Calu3 (cell line): ENCODE measurements at regions not wholly inside any gene's neighbourhood (a gene's known extent, or its start where the extent isn't known, plus 50 kb on each side); places are given as distances from the start of the nearest gene placed in this dataset.

Source experiments
- BruUV-seq: library from RNA; stranded (reverse); fragments of 400-500 nt; replicated peaks from 2 replicates; lab custom pipeline; 2021; lab: Mats Ljungman, UMichigan
- CTCF ChIA-PET: fragments of 300-600 bp; sonication (Branson Sonifier 250); formaldehyde crosslinking; loops from one replicate; lab custom pipeline; 2022; ENCODE audit warnings: antibody characterized with exemption; lab: Charles Lee
- DNase-seq: peaks from one replicate; pipeline ENCODE4 v3.0.0; 2022
- H3K27ac Mint-ChIP-seq: one replicate; pipeline ENCODE4 v1.8.0; 2022; ENCODE audit warnings: mixed read lengths; ENCODE audit not compliant: unreplicated experiment
- H3K27me3 Mint-ChIP-seq: one replicate; pipeline ENCODE4 v1.8.0; 2022; ENCODE audit warnings: mixed read lengths; ENCODE audit not compliant: unreplicated experiment
- H3K36me3 Mint-ChIP-seq: one replicate; pipeline ENCODE4 v1.8.0; 2022; ENCODE audit warnings: mild to moderate bottlenecking, moderate library complexity, mixed read lengths; ENCODE audit not compliant: insufficient read depth, unreplicated experiment
- H3K4me1 Mint-ChIP-seq: one replicate; pipeline ENCODE4 v1.8.0; 2022; ENCODE audit warnings: mild to moderate bottlenecking, low read depth, mixed read lengths; ENCODE audit not compliant: unreplicated experiment
- H3K4me3 Mint-ChIP-seq: one replicate; pipeline ENCODE4 v1.8.0; 2022; ENCODE audit warnings: mild to moderate bottlenecking, low read depth, moderate library complexity, mixed read lengths; ENCODE audit not compliant: unreplicated experiment
- H3K9me3 Mint-ChIP-seq: one replicate; pipeline ENCODE4 v1.8.0; 2022; ENCODE audit warnings: low read depth, mixed read lengths; ENCODE audit not compliant: unreplicated experiment
- intact Hi-C: fragments of 100-400 bp; cut with micrococcal nuclease; formaldehyde crosslinking; loops from one replicate; pipeline ENCODE4 v1.10.0; 2022; ENCODE audit not compliant: unreplicated experiment
- TF ChIP-seq, protein P1 (sequence below): fragments of 200-600 bp; IDR thresholded peaks from one replicate; pipeline ENCODE4 v1.8.0; 2022; ENCODE audit warnings: antibody characterized with exemption; ENCODE audit not compliant: unreplicated experiment

GRCh38 chr3:168747697-168748096 lies 652.0 kb upstream of the GOLIM4 start:
- H3K4me1 Mint-ChIP-seq: no peaks in the 10 kb centered on the region
- no peaks in the 10 kb centered on the region for H3K27me3 Mint-ChIP-seq
- no peak overlapping the region for H3K27ac Mint-ChIP-seq
- intact Hi-C loops: no loop called here
- CTCF ChIA-PET: no interaction called here
- H3K36me3 Mint-ChIP-seq: no peaks in the 10 kb centered on the region
- TF ChIP-seq, protein P1, sequence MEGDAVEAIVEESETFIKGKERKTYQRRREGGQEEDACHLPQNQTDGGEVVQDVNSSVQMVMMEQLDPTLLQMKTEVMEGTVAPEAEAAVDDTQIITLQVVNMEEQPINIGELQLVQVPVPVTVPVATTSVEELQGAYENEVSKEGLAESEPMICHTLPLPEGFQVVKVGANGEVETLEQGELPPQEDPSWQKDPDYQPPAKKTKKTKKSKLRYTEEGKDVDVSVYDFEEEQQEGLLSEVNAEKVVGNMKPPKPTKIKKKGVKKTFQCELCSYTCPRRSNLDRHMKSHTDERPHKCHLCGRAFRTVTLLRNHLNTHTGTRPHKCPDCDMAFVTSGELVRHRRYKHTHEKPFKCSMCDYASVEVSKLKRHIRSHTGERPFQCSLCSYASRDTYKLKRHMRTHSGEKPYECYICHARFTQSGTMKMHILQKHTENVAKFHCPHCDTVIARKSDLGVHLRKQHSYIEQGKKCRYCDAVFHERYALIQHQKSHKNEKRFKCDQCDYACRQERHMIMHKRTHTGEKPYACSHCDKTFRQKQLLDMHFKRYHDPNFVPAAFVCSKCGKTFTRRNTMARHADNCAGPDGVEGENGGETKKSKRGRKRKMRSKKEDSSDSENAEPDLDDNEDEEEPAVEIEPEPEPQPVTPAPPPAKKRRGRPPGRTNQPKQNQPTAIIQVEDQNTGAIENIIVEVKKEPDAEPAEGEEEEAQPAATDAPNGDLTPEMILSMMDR: no peak
- DNase-seq: no peak
- H3K9me3 Mint-ChIP-seq: peaks cover 4% of the 10 kb centered on the region
- no TSS peak for BruUV-seq
- no peak overlapping the region for H3K4me3 Mint-ChIP-seq

DNA sequence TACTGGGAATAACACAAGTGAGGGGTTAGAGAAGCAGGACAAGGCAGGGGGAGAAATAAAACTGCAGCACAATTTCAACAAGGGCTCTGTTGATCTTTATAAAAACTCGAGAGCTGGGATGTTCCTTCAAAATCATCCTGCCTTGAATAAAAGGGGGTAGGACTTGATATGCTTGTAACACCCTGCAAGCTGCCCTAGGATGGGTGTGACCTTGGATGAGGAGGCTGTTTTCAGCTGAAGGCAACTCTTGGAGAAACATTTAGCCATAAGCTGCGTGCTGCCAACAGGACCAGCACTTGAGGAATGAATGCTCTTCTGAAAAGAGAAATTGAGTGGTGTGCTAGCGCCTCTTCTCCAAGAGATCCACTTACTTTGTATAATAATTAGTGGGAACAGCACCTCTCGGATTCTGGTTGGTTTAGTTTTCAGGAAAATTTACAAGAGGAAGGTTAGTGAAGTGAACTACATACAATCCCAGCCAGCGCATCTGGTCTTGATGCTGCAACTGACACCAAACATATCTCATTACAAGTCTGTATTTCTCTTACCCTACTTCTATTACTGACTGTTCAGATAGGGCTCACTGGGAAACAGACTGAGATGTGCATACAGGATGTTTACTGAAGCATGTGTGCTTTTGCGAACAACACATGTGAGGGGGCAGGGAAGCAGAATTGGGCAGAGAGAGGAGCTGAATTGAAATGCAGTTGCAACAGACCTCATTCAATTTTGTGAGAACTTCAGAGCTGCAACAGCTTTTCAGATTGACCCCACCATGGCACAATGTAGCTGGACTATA lies 643.0 kb upstream of the GOLIM4 start:
- H3K4me1 Mint-ChIP-seq: no peaks in the 10 kb centered on the region
- H3K27me3 Mint-ChIP-seq: no peaks in the 10 kb centered on the region
- CTCF ChIA-PET: interaction anchor here (0.6 kb wide), 1 partner anchor 10 kb away, joined by 6 read pairs; no protein-coding TSS in a partner anchor
- intact Hi-C loops: no loop called here
- peaks cover 5% of the 10 kb centered on the region for H3K9me3 Mint-ChIP-seq
- no peaks in the 10 kb centered on the region for H3K36me3 Mint-ChIP-seq
- H3K27ac Mint-ChIP-seq: no peak overlapping the region
- no TSS peak for BruUV-seq
- H3K4me3 Mint-ChIP-seq: no peak overlapping the region
- DNase-seq: no peak
- TF ChIP-seq, protein P1: no peak

GRCh38 chr3:168736202-168736601 lies 640.5 kb upstream of the GOLIM4 start:
- CTCF ChIA-PET: no interaction called here
- TF ChIP-seq, protein P1: no peak
- Mint-ChIP-seq H3K4me1 (no peaks in the 10 kb centered on the region), H3K9me3 (peaks cover 5% of the 10 kb centered on the region), H3K4me3 (no peak overlapping the region), H3K27ac (no peak overlapping the region), H3K27me3 (no peaks in the 10 kb centered on the region), H3K36me3 (no peaks in the 10 kb centered on the region)
- intact Hi-C loops: no loop called here
- BruUV-seq: no TSS peak
- no peak for DNase-seq

- CTCF ChIA-PET: no interaction called here
- Mint-ChIP-seq H3K4me1 (no peaks in the 10 kb centered on the region), H3K9me3 (peaks cover 3% of the 10 kb centered on the region), H3K4me3 (no peak overlapping the region), H3K36me3 (no peaks in the 10 kb centered on the region), H3K27ac (no peak overlapping the region), H3K27me3 (no peaks in the 10 kb centered on the region)
- intact Hi-C loops: no loop called here
- TF ChIP-seq, protein P1: no peak
- DNase-seq: no peak
- BruUV-seq: no TSS peak
Observed at GRCh38 chr3:168730073-168730472, 634.3 kb upstream of the GOLIM4 start.
